Right ventricle myocardium inferior (tissue), 1 donor: ENCODE measurements at regions not wholly inside any gene's neighbourhood (a gene's known extent, or its start where the extent isn't known, plus 50 kb on each side); places are given as distances from the start of the nearest gene placed in this dataset.

ENCODE experiments used
- ATAC-seq: fragments of 200-7000 bp; cut with Tn5 transposase; one replicate; pipeline ENCODE4 v1.9.1; 2020; ENCODE audit warnings: mild to moderate bottlenecking, moderate library complexity
- DNase-seq: peaks from one replicate; pipeline ENCODE4 v3.0.0; 2021; ENCODE audit errors: missing footprints
- intact Hi-C: fragments of 100-400 bp; cut with DNase I; formaldehyde crosslinking; loops from one replicate; pipeline ENCODE4 v1.11.0; 2022
- donor health status: DM: no; HTN: yes; CAD: no; lungs with severe emphysema.

GRCh38 chr2:180463608-180464007 lies 456.5 kb upstream of the CWC22 start:
- DNase-seq (no peak), ATAC-seq (no peak)
- intact Hi-C loops: no loop called here

- no peak for ATAC-seq
- no peak for DNase-seq
- intact Hi-C loops: no loop called here
Observed at GRCh38 chr2:180461761-180462160, 454.7 kb upstream of the CWC22 start.

GRCh38 chr2:180456801-180457200 lies 449.7 kb upstream of the CWC22 start:
- ATAC-seq (no peak), DNase-seq (no peak)
- intact Hi-C loops: no loop called here

GRCh38 chr2:180450841-180451240 lies 443.7 kb upstream of the CWC22 start:
- no peak for DNase-seq
- intact Hi-C loops: no loop called here
- no peak for ATAC-seq

GRCh38 chr2:180449171-180449915 lies 442.2 kb upstream of the CWC22 start:
- ATAC-seq: no peak
- intact Hi-C loops: no loop called here
- DNase-seq: no peak

GRCh38 chr2:180446492-180446891 lies 439.4 kb upstream of the CWC22 start:
- DNase-seq: no peak
- ATAC-seq: no peak
- intact Hi-C loops: no loop called here

- ATAC-seq (no peak), DNase-seq (no peak)
- intact Hi-C loops: no loop called here
Observed at GRCh38 chr2:180443888-180444287, 436.8 kb upstream of the CWC22 start.

GRCh38 chr2:180442860-180443644 lies 436.0 kb upstream of the CWC22 start:
- ATAC-seq (no peak), DNase-seq (no peak)
- intact Hi-C loops: no loop called here

GRCh38 chr2:180419212-180419611 lies 412.1 kb upstream of the CWC22 start:
- no peak for ATAC-seq
- intact Hi-C loops: no loop called here
- no peak for DNase-seq

GRCh38 chr2:180416627-180417026 lies 409.5 kb upstream of the CWC22 start:
- no peak for DNase-seq
- intact Hi-C loops: no loop called here

GRCh38 chr2:180413336-180413735 lies 406.2 kb upstream of the CWC22 start:
- no peak for DNase-seq
- no peak for ATAC-seq
- intact Hi-C loops: no loop called here

More at GRCh38 chr2:180416627-180417026, 409.5 kb upstream of the CWC22 start:
- no peak for ATAC-seq

GRCh38 chr2:180412219-180412618 lies 405.1 kb upstream of the CWC22 start:
- no peak for DNase-seq
- ATAC-seq: no peak
- intact Hi-C loops: no loop called here

- DNase-seq (no peak), ATAC-seq (no peak)
- intact Hi-C loops: no loop called here
Observed at GRCh38 chr2:180411661-180412060, 404.6 kb upstream of the CWC22 start.

GRCh38 chr2:180406687-180407086 lies 399.6 kb upstream of the CWC22 start:
- intact Hi-C loops: no loop called here
- no peak for DNase-seq
- no peak for ATAC-seq

- ATAC-seq: no peak
- no peak for DNase-seq
- intact Hi-C loops: no loop called here
Observed at GRCh38 chr2:180405520-180405919, 398.4 kb upstream of the CWC22 start.

- no peak for ATAC-seq
- DNase-seq: no peak
- intact Hi-C loops: no loop called here
Observed at GRCh38 chr2:180394305-180394704, 387.2 kb upstream of the CWC22 start.

GRCh38 chr2:180385601-180386201 lies 378.6 kb upstream of the CWC22 start:
- intact Hi-C loops: no loop called here
- ATAC-seq: no peak
- DNase-seq: no peak

GRCh38 chr2:180376066-180376465 lies 369.0 kb upstream of the CWC22 start:
- DNase-seq (no peak), ATAC-seq (no peak)
- intact Hi-C loops: no loop called here

- ATAC-seq (no peak), DNase-seq (no peak)
- intact Hi-C loops: no loop called here
Observed at GRCh38 chr2:180374502-180375281, 367.6 kb upstream of the CWC22 start.
